Endothelial cell of umbilical vein (primary cell): ENCODE measurements at regions not wholly inside any gene's neighbourhood (a gene's known extent, or its start where the extent isn't known, plus 50 kb on each side); places are given as distances from the start of the nearest gene placed in this dataset.

Experiments used
- BruUV-seq: library from RNA; stranded (reverse); fragments of 400-500 nt; replicated peaks from 2 replicates; lab custom pipeline; 2021; lab: Mats Ljungman, UMichigan
- CTCF ChIA-PET: fragments of 300-600, 350-600 bp; sonication (Branson Sonifier 250); formaldehyde crosslinking; loops from one replicate; lab custom pipeline; 2021; ENCODE audit warnings: antibody characterized with exemption, inconsistent platforms; lab: Charles Lee
- POLR2A ChIA-PET: fragments of 300-600, 350-600 bp; sonication (Branson Sonifier 250); formaldehyde crosslinking; loops from one replicate; lab custom pipeline; 2021; ENCODE audit warnings: antibody characterized with exemption, inconsistent platforms; lab: Charles Lee
- DNase-seq: peaks from one replicate; pipeline ENCODE4 v3.0.0-alpha.2; 2011; ENCODE audit warnings: low read depth, low spot score
- FAIRE-seq: peaks from 2 replicates; lab custom pipeline; 2011; peaks lifted over from hg19 to GRCh38; lab: Jason Lieb, UNC
- H2AFZ ChIP-seq: 2 replicates; pipeline ENCODE4 v1.6.0; 2012; ENCODE audit warnings: low read depth, low read length, control low read depth, inconsistent platforms
- H3K27ac ChIP-seq: 2 replicates; pipeline ENCODE4 v1.5.1; 2011; ENCODE audit warnings: low read depth, mild to moderate bottlenecking, control low read depth, low read length, moderate library complexity; ENCODE audit not compliant: insufficient read depth
- H3K27me3 ChIP-seq, 2 experiments: 2 replicates each; pipeline versions ENCODE4 v1.6.0 to v1.6.1; 2011; ENCODE audit warnings: low read length in 2 of 2, mixed read lengths in 1 of 2; ENCODE audit not compliant: control insufficient read depth in 2 of 2, insufficient read depth in 2 of 2
- H3K36me3 ChIP-seq, 2 experiments: 2 replicates in 1 of 2; 3 replicates in 1 of 2; pipeline ENCODE4 v1.5.1; 2011; ENCODE audit warnings: low read length in 2 of 2, mild to moderate bottlenecking in 1 of 2, moderate library complexity in 1 of 2; ENCODE audit not compliant: control insufficient read depth in 2 of 2, insufficient read depth in 2 of 2; ENCODE audit errors: extremely low read depth in 1 of 2
- H3K4me1 ChIP-seq: 3 replicates; pipeline ENCODE4 v1.5.1; 2011; ENCODE audit warnings: mild to moderate bottlenecking, low read length; ENCODE audit not compliant: control insufficient read depth, insufficient read depth; ENCODE audit errors: extremely low read depth
- H3K4me2 ChIP-seq: 2 replicates; pipeline ENCODE4 v1.6.1; 2011; ENCODE audit warnings: low read length, control low read depth, mixed read lengths; ENCODE audit not compliant: insufficient read depth
- H3K4me3 ChIP-seq, 3 experiments: fragments of 200-600 bp in 1 of 3; sonication (generic), shearing (Covaris generic) in 1 of 3; replicated peaks in 1 of 3; 2 replicates each; pipeline ENCODE4 v1.5.1; 2011 to 2016; ENCODE audit warnings: control low read depth in 3 of 3, low read length in 3 of 3, mild to moderate bottlenecking in 2 of 3, inconsistent platforms in 1 of 3, low read depth in 1 of 3, moderate library complexity in 1 of 3; ENCODE audit not compliant: insufficient read depth in 1 of 3
- H3K79me2 ChIP-seq: 2 replicates; pipeline ENCODE4 v1.6.0; 2012; ENCODE audit warnings: low read length, inconsistent platforms; ENCODE audit not compliant: control insufficient read depth, insufficient read depth
- H3K9ac ChIP-seq: replicated peaks from 2 replicates; pipeline ENCODE3; 2011; ENCODE audit warnings: low read length, control low read depth; ENCODE audit not compliant: insufficient read depth; ENCODE audit errors: extremely low read depth
- H3K9me1 ChIP-seq: replicated peaks from 3 replicates; pipeline ENCODE4 v1.6.0; 2011; ENCODE audit warnings: mild to moderate bottlenecking, low read length; ENCODE audit not compliant: control insufficient read depth, insufficient read depth; ENCODE audit errors: extremely low read depth
- H3K9me3 ChIP-seq: replicated peaks from 2 replicates; pipeline ENCODE4 v1.5.1; 2012; ENCODE audit warnings: low read length, inconsistent platforms; ENCODE audit not compliant: control insufficient read depth, insufficient read depth
- H4K20me1 ChIP-seq: replicated peaks from 2 replicates; pipeline ENCODE3; 2011; ENCODE audit warnings: mild to moderate bottlenecking, low read length; ENCODE audit not compliant: control insufficient read depth, insufficient read depth; ENCODE audit errors: extremely low read depth
- CTCF ChIP-seq, 2 donors: IDR thresholded peaks; 1 replicate in 1 of 2; 2 replicates in 1 of 2; pipeline ENCODE4 v1.5.1; 2011; ENCODE audit warnings: low read length in 2 of 2, mild to moderate bottlenecking in 2 of 2, moderate library complexity in 2 of 2, control low read depth in 1 of 2, inconsistent platforms in 1 of 2, low read depth in 1 of 2; ENCODE audit not compliant: insufficient read depth in 1 of 2; ENCODE audit errors: extremely low read depth in 1 of 2
- EZH2 ChIP-seq: IDR thresholded peaks from 2 replicates; pipeline ENCODE4 v1.6.1; 2012; ENCODE audit warnings: borderline replicate concordance, low read depth, mild to moderate bottlenecking, moderate library complexity, low read length, inconsistent platforms; ENCODE audit not compliant: severe bottlenecking
- FOS ChIP-seq: IDR thresholded peaks from 2 replicates; pipeline ENCODE4 v1.6.1; 2011; ENCODE audit warnings: mild to moderate bottlenecking, low read length, moderate library complexity, borderline replicate concordance; ENCODE audit not compliant: insufficient read depth
- GATA2 ChIP-seq: IDR thresholded peaks from 2 replicates; pipeline ENCODE4 v1.7.0; 2011; ENCODE audit warnings: low read depth, mild to moderate bottlenecking, moderate library complexity, mixed read lengths, low read length; ENCODE audit not compliant: insufficient read length, insufficient read depth
- JUN ChIP-seq: IDR thresholded peaks from 2 replicates; pipeline ENCODE4 v1.6.1; 2011; ENCODE audit warnings: borderline replicate concordance, low read depth; ENCODE audit not compliant: insufficient read length, insufficient read depth
- MAX ChIP-seq: IDR thresholded peaks from 2 replicates; pipeline ENCODE4 v1.6.1; 2011; ENCODE audit not compliant: insufficient read depth, insufficient read length
- MYC ChIP-seq: IDR thresholded peaks from one replicate; pipeline ENCODE4 v1.6.1; 2011; ENCODE audit warnings: mild to moderate bottlenecking, low read depth, low read length
- POLR2A ChIP-seq: IDR thresholded peaks from 2 replicates; pipeline ENCODE4 v1.6.1; 2012; ENCODE audit warnings: low read depth, mild to moderate bottlenecking, control low read depth, low read length
- POLR2AphosphoS5 ChIP-seq: IDR thresholded peaks from 2 replicates; pipeline ENCODE4 v1.6.1; 2012; ENCODE audit warnings: low read depth, mild to moderate bottlenecking, control low read depth, low read length, moderate library complexity; ENCODE audit not compliant: insufficient read depth
- dilution Hi-C: fragments of 300-500 bp; cut with MboI; formaldehyde crosslinking; loops from one replicate; pipeline ENCODE4 v1.15.0; 2019; ENCODE audit warnings: low sequenced_read_pairs; ENCODE audit not compliant: extremely low pct_ligation_motif_present
- intact Hi-C: fragments of 100-400 bp; cut with micrococcal nuclease; formaldehyde crosslinking; loops from one replicate; pipeline ENCODE4 v1.10.0; 2022

- Histone ChIP-seq H3K9me3 (no peaks in the 10 kb centered on the region), H3K79me2 (no peaks in the 10 kb centered on the region), H4K20me1 (no peaks in the 10 kb centered on the region), H3K27ac (no peak overlapping the region), H3K4me1 (no peaks in the 10 kb centered on the region), H3K4me2 (no peak overlapping the region), H3K36me3 (no peaks in the 10 kb centered on the region), H3K9ac (no peak overlapping the region), H3K27me3 (no peaks in the 10 kb centered on the region), H2AFZ (no peak overlapping the region), H3K9me1 (no peaks in the 10 kb centered on the region), H3K4me3 (no peak overlapping the region)
- TF ChIP-seq FOS (no peak), MAX (no peak), CTCF (IDR thresholded peaks at IDR 0.05; ENCODE audit: extremely low read depth in 1 of 2, insufficient read depth in 1 of 2, low read depth in 1 of 2, low read length in 2 of 2) (no peak), GATA2 (no peak), POLR2AphosphoS5 (no peak), MYC (no peak), JUN (no peak), POLR2A (no peak), EZH2 (no peak)
- dilution Hi-C loops: no loop called here
- FAIRE-seq: no peak
- BruUV-seq: no TSS peak
- DNase-seq: no peak
- ChIA-PET POLR2A (no interaction called here), CTCF (no interaction called here)
- intact Hi-C loops: no loop called here
These were observed 574.2 kb upstream of the CPEB2 start for GRCh38 chr4:14428125-14428524.
